LNCAP (cell line): ENCODE measurements at regions not wholly inside any gene's neighbourhood (a gene's known extent, or its start where the extent isn't known, plus 50 kb on each side); places are given as distances from the start of the nearest gene placed in this dataset.

ENCODE experiments used
- CTCF ChIP-seq: fragments of 450-650 bp; IDR thresholded peaks from 2 replicates; pipeline ENCODE4 v1.5.1; 2017; ENCODE audit warnings: mild to moderate bottlenecking

DNA sequence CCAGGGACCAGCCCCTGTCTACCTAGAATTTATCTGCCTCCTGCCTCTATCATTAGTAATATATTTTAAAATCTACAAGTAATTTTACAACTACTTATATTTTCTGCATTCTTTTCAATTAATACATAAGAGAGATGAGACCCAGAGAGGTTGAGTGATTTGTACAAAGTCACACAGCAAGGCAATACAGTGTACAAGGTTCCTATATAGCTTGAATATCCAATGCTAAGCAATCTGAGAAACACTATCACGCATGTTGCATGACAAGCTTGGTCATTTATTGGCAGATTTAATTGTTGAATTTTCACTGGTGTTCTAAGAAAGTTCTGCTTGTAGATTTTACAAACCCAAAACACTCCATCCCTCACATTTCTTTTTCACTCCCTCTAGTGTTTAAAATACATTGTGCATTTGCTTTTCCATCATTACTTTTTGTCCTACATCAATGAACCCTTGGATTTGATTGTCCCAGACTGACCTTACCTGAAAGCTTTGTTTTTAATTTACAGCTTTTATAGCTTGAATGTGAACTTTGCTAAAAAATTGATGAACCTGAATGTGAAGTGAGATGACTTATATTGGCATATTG lies 520.9 kb upstream of the CITED2 start:
- TF ChIP-seq CTCF, result no peak

GRCh38 chr6:139894271-139894670 lies 519.8 kb upstream of the CITED2 start:
- TF ChIP-seq CTCF, result no peak

DNA sequence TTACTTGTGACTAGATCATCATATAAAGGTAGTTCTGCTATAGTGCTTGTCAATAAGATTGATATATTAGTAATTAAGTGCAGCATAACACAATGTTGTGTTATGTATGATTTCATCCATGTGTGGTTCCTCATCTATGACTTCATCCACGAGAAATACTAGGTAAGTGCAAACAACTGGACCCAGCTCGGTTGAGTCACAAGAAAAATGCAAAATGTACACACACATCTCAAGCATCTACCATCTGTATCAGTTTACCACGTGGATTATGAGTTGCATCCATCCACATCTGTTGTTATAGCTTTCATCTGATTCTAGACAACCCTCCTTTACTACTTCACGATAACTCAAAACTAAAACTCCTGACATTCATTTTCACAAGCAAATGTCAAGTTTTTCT lies 517.0 kb upstream of the CITED2 start:
- no peak for TF ChIP-seq CTCF

- TF ChIP-seq CTCF, result no peak
These were observed 514.3 kb upstream of the CITED2 start for GRCh38 chr6:139888681-139889122.

DNA sequence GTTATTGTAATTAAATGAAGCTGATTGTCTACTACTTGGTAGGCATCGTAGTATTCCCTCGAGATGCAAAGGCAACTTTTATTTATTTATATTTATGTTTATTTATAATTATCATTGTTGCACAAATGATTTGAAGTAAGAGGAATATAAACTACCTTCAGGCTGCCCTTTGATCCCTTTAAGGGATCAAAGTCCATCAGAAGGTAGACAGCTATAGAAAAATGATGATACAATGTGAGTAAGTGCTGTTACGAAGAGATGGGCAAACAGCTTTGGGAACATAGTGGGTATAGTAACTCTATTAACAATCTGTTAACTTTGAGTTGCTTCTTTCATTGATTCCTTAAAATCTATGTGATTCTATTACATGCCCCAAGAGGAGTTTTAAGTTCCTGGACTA lies 512.8 kb upstream of the CITED2 start:
- no peak for TF ChIP-seq CTCF

- TF ChIP-seq CTCF, result no peak
These were observed 511.9 kb upstream of the CITED2 start for GRCh38 chr6:139886396-139886795.

DNA sequence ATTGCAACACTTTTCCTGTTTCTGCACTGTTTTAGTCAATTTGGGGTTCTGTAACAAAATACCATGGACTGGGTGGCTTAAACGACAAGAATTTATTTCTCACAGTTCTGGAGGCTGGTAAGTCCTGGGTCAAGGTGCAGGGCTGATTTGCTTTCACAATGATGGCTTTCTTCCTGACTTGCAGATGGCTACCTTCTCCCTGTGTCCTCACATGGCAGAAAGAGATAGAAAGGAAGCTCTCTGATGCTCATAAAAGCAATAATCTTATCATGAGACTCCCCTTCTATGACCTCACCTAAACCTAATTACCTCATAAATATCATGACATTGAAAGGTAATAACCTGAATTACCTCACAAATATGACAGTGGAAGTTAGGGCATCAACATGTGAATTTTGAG lies 511.5 kb upstream of the CITED2 start:
- no peak for TF ChIP-seq CTCF

GRCh38 chr6:139883776-139884175 lies 509.3 kb upstream of the CITED2 start:
- TF ChIP-seq CTCF, result no peak
